ENCODE measurements at regions not wholly inside any gene's neighbourhood (a gene's known extent, or its start where the extent isn't known, plus 50 kb on each side); places are given as distances from the start of the nearest gene placed in this dataset.
"Not testable (repeated sequence)": the region's sequence is repeated elsewhere in the genome, so short reads cannot be mapped to it uniquely, and the experiment has no call there.

GRCh38 chr6:96391776-96392360 lies 129.7 kb upstream of the UFL1 start:
- in situ Hi-C loops (cut with MboI; ENCODE audit: low sequenced_read_pairs, unreplicated experiment) = no loop called here
- no peak for DNase-seq (ENCODE audit: low spot score)
- TF ChIP-seq CTCF (IDR thresholded peaks at IDR 0.05; ENCODE audit: borderline replicate concordance, control extremely low read depth, extremely low read depth, insufficient read depth, missing control alignments) = no peak

GRCh38 chr6:96394727-96395126 lies 126.9 kb upstream of the UFL1 start:
- TF ChIP-seq CTCF (IDR thresholded peaks at IDR 0.05; ENCODE audit: borderline replicate concordance, control extremely low read depth, extremely low read depth, insufficient read depth, missing control alignments) = no peak
- in situ Hi-C loops (cut with MboI; ENCODE audit: low sequenced_read_pairs, unreplicated experiment) = no loop called here
- DNase-seq (ENCODE audit: low spot score) = no peak

GRCh38 chr6:96410467-96410866 lies 111.1 kb upstream of the UFL1 start:
- no peak for DNase-seq (ENCODE audit: low spot score)
- no peak for TF ChIP-seq CTCF (IDR thresholded peaks at IDR 0.05; ENCODE audit: borderline replicate concordance, control extremely low read depth, extremely low read depth, insufficient read depth, missing control alignments)
- in situ Hi-C loops (cut with MboI; ENCODE audit: low sequenced_read_pairs, unreplicated experiment) = no loop called here

GRCh38 chr6:96420294-96420693 lies 101.3 kb upstream of the UFL1 start:
- in situ Hi-C loops (cut with MboI; ENCODE audit: low sequenced_read_pairs, unreplicated experiment) = no loop called here
- DNase-seq (ENCODE audit: low spot score) = no peak
- no peak for TF ChIP-seq CTCF (IDR thresholded peaks at IDR 0.05; ENCODE audit: borderline replicate concordance, control extremely low read depth, extremely low read depth, insufficient read depth, missing control alignments)

GRCh38 chr6:96433950-96434349 lies 87.7 kb upstream of the UFL1 start:
- in situ Hi-C loops (cut with MboI; ENCODE audit: low sequenced_read_pairs, unreplicated experiment) = no loop called here
- TF ChIP-seq CTCF (IDR thresholded peaks at IDR 0.05; ENCODE audit: borderline replicate concordance, control extremely low read depth, extremely low read depth, insufficient read depth, missing control alignments) = no peak
- no peak for DNase-seq (ENCODE audit: low spot score)

GRCh38 chr6:96436398-96436797 lies 85.2 kb upstream of the UFL1 start:
- TF ChIP-seq CTCF (IDR thresholded peaks at IDR 0.05; ENCODE audit: borderline replicate concordance, control extremely low read depth, extremely low read depth, insufficient read depth, missing control alignments) = no peak
- DNase-seq (ENCODE audit: low spot score) = no peak
- in situ Hi-C loops (cut with MboI; ENCODE audit: low sequenced_read_pairs, unreplicated experiment) = no loop called here

GRCh38 chr6:96437228-96437627 lies 84.4 kb upstream of the UFL1 start:
- in situ Hi-C loops (cut with MboI; ENCODE audit: low sequenced_read_pairs, unreplicated experiment) = not testable (repeated sequence)

More at GRCh38 chr6:96437228-96437627, 84.4 kb upstream of the UFL1 start:
- not testable (repeated sequence) for DNase-seq (ENCODE audit: low spot score)
